ENCODE measurements at regions not wholly inside any gene's neighbourhood (a gene's known extent, or its start where the extent isn't known, plus 50 kb on each side); places are given as distances from the start of the nearest gene placed in this dataset.

GRCh38 chr12:98067795-98068194 lies 447.6 kb upstream of the TMPO start:
- DNase-seq, result no peak

GRCh38 chr12:98073610-98074009 lies 441.8 kb upstream of the TMPO start:
- no peak for DNase-seq

DNA sequence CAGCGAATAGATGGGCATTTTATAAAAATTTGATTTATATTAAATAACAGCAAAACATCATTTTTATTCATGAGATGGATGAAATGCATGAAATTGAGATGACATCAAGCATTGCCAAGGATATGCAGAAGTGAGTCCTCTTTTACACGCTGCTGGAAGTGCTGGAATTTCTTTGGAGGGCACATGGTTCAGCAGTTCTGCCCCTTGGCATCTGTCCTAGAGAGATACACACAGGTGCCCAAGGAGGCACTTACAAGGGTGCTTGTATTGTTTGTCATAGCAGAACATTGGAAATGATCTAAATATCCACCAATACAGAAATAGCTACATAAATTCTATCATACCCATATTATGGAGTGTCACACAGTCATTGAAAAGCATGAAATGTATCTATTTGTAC lies 441.1 kb upstream of the TMPO start:
- DNase-seq, result no peak

DNA sequence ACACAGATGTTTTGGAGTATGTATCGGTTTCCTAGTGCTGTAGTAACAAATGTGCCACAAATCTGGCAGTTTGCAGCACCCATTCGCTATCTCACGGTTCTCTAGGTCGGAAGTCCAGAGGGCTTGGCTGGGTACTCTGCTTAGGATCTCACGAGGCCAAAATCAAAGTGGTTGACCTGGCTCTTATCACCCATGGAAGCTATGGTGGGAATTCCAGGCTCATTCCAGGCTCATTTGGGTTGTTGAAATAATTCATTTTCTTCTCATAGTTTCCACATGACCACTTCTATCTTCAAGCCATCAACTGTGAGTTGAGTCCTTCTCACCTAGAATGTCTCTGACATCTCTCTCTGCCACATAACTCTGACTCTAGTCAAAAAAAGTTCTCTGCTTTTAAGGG lies 431.0 kb upstream of the TMPO start:
- no peak for DNase-seq

DNA sequence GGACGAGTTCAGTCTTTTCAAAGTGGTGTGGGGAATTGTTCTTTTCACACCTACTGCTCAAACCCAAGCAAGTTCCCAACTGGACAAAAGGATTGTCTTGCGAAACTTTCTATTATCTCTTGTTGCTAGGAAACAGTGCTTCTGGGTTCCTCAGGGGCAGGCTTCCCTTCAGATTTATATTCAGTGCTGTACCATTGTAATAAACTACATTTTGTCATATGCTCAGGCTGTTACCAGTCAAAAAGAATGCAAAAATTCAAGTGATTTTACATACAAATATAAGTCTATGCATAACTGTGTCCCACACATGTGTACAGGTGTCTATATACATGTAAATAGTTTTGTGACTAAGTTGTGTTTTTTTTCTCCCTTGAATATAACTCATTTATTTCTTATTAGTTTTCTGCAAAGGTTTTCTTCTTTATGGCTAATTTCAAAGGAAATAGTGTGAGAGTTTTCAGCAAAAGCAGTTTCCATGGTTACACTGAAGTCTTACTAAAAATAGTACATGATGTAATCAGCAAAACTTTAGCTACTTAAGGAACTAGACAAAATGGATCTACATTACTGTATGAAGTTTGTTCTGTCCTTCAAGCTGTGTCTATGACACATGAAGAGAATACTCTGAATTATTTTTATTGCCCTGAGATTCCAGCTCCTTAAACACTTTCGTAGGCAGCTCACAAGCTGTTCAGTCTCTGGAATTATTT lies 430.2 kb upstream of the TMPO start:
- DNase-seq, result no peak

DNA sequence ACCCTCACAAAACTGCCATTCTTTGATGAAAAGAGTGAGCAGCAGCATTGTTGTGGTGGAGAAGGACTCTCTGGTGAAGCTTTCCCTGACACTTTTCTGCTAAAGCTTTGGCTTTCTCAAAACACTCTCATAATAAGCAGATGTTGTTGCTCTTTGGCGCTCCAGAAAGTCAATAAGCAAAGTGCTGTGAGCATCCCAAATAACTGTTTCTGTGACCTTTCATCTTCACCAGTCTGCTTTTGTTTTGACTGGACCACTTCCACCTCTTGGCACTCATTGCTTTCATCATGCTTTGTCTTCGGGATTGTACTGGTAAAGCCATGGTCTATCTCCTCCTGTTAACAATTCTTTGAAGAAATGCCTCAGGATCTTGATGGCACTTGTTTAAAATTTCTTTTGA lies 424.7 kb upstream of the TMPO start:
- DNase-seq, result no peak

- DNase-seq, result no peak
Measured at GRCh38 chr12:98096436-98096835, 419.0 kb upstream of the TMPO start.

DNA sequence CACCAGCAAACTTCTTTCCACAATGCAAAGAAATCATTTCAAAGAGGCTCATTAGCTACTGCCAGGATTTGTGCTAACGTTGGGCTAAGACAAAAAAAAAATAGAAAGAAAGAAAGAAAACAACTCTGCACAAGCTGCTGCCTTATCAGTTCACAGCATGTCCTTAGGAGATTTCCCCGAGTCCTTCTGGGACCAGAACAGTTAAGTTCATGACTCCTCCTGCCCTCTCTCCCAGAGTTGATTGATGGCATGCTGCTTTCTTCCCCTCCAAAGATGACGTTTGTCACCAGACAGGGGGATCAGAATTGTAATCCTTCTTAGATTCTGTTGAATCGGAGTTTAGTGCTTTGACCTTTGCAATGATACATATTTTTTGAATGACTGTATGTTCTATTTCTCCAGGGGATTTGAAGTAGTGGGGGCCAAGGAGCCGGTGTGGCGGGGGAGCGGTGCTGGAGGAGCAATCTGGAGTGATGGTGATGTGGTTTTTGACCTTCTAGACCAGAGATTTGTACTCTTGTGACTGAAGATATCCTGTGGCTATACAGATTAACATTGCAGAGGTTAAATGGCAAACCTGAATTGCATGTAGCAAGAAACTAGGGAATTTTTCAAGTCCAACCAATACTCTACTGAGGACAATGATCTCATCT lies 409.2 kb upstream of the TMPO start:
- no peak for DNase-seq

DNA sequence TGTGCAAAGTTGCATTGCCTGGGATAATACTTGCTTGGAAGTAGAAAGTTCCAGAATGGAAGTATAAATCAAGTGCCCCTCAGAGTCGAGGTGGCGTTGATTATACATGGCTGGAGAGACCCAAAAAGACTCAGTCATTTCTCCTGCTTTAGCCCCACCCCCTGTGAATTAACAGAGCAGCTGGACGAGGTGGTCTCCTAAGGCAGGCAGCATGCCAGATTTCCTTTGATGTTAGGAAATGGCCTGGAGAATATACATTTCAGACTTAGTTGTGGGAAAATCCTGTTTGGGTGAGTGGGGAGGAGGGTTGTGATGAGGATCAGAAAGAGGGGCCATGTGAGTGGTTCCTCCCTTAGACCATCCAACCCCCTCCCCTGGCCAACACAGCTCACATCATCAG lies 406.1 kb upstream of the TMPO start:
- DNase-seq, result no peak

- no peak for DNase-seq
Measured at GRCh38 chr12:98110536-98110935, 404.9 kb upstream of the TMPO start.

GRCh38 chr12:98113548-98113947 lies 401.8 kb upstream of the TMPO start:
- DNase-seq, result no peak

DNA sequence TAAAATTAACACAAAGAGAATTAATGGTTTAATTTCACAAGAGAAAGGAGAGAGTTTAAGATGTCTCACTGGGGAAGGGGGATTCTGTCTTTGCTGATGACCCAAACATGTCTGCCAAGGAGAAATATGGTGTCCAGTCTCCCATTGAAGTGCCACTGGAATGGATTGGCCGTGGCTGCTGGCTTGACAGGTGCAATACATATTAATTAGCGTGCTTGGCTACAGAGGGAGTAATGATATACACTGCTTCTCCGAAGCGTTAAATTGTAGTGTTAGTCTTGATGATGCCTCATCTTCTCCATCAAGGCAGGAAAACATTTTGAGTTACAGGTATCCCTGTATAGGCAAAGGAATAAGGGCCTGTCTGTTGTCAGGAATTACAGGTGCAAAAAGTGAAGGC lies 393.4 kb upstream of the TMPO start:
- no peak for DNase-seq

DNA sequence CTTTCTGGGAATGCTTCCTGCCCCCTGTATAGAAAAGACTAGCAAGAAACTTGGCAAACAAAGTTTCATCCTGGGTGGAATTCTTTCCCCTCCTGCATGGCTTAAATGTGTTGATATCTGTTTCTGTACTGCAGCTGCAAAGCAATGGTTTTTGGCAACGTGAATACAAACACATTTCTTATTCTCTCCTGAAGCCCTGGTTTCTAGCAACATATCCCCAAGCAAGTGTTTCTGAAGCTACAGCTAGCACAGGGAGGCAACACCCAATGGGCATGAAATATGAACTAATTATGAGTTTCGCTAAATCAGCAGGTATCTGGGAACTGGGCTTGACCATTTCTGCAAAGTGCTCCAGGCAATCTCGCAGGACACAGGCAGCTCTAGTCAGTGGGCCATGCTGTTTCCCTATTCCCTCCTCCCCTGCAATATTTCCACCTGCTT lies 392.3 kb upstream of the TMPO start:
- no peak for DNase-seq

DNA sequence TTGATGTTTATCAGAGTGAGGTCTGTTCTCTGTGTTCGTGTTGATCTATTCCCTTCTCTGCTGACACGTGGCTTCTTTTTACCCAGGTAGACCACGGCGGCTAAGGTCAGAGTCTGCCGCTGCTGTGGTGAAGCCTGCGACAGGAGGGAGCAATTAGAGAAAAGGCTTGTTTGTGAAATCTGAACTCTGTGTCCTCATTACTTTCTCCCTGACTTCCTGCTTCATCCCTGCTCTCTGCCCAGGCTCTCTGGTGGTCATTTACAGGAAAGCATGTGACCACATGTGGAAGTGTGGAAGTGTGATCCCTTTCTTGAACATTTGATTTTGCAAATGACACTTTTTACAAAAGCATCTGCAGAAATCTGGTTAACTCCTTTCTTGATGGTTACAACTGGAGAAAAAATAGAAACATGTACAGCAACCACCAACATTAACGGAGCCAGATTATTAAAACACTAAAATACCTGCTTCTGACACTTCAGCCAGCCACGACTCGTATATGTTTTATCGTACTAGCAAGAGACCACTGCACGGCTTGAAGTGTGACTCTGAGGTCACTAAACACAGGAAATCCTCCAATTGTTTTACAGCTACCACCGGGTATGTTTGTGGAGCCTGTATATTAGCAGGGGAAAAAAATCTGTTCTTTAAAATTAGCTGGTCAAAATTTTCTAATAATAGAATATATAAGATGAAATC lies 388.6 kb upstream of the TMPO start:
- DNase-seq, result no peak

- no peak for DNase-seq
Measured at GRCh38 chr12:98127336-98127679, 388.1 kb upstream of the TMPO start.

- no peak for DNase-seq
Measured at GRCh38 chr12:98127854-98128253, 387.5 kb upstream of the TMPO start.

DNA sequence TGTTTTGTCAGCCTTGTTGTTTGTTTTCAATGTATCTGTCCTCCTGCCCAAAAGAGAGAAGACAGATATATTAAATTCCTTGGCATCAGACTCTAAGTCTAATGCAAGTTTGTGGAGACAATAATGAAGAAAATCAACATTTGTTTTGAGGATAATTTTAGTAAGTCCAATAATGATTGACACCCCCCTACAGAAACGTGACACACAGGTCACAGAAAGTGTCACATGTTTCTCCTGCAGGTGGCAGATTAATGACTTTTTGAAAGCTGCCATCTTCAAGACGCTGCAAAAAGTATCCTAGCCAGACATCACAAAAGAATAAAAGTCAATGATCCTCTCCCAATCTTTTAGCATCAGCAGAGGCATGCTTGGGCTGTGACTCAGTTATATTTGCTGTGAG lies 378.8 kb upstream of the TMPO start:
- no peak for DNase-seq

DNA sequence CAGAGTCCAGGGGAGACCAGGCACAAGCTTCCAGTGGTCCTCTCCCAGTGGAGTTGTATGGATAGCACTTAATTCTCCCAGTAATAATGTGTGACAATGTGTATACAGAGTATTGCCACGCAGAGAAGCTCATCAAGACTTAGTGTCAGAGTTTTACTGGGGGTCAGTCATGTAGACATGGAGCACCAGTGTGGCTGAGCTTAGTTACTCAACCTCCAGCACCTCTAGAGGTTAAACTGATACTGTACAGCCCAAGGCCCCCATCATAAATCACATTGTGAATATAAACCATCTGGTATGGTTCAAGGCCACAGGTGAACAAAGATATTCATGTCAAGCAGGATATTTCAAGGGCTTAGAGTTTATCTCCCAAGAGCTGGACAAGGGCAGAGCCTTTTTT lies 378.1 kb upstream of the TMPO start:
- DNase-seq, result no peak

DNA sequence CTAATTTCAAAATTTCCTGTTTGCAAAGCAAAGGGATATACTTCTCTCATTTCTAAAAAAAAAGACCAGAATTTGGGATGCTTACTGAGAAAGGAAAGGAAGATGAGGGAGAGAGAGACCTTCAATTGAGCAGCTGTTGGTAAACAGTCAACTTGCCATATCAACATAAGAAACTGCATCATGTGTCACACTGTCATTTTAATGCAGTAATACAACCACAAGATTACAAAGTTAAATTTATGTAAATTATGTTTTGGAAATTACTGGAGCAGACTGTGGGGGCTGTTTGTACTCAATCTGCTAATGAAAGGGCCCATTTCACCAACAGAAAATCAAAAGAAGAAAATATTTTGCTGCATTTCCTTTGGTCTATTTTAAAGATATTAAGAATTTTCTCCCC lies 370.4 kb upstream of the TMPO start:
- no peak for DNase-seq

DNA sequence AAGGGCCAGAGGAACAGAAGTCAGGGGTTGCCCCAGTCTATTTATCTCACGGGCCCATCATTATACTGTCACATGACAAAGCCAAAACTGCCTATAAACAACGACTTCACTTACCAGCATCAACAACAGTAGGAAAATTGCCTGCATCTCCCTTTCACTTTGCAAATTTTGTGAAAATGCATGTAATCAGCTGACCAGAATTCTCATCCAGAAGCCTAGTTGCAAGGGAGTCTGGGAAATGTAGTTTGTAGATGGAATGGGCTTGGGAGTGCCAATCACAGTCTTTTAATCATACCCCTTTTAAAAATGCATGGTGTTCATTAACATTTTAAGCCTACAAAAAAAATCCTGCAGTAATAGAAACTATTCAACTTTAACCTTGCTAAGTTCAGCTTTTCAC lies 369.3 kb upstream of the TMPO start:
- no peak for DNase-seq

DNA sequence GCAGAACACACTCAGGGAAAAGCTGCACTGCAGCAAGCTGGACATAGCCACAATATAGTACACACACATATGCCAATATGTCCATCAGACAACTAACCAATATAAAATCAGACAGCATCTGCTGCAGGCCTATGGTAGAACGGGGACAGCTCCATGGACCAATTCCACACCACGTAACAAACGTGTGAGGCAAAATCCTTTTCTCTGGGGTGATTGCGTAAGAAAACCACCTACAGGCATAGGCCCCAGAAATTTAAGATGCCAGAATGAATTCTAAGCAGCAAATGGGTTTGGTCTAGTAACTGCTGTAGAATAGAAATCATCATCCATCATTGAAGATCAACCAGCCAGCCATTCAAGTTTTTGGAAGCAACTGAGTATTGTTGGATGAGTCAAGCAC lies 368.9 kb upstream of the TMPO start:
- DNase-seq, result no peak

DNA sequence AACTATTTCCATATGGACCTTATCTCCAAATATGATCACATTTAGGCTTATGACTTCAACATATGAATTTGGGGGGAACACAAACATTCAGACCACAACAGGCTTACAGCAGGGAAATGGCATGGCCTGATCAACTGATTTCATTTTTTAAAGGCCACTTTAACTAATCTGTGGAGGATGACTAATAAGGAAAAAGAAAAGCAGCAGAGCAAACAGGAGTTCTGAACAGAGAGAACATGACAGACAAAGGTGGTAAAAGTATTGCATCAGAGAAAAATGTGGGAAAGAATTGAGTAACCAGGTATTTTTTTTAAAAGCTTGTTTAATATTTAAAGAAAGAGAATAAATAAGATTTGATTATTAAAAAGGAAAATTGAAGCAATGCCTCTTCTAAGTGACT lies 366.1 kb upstream of the TMPO start:
- DNase-seq, result no peak

- no peak for DNase-seq
Measured at GRCh38 chr12:98149691-98150210, 365.6 kb upstream of the TMPO start.

DNA sequence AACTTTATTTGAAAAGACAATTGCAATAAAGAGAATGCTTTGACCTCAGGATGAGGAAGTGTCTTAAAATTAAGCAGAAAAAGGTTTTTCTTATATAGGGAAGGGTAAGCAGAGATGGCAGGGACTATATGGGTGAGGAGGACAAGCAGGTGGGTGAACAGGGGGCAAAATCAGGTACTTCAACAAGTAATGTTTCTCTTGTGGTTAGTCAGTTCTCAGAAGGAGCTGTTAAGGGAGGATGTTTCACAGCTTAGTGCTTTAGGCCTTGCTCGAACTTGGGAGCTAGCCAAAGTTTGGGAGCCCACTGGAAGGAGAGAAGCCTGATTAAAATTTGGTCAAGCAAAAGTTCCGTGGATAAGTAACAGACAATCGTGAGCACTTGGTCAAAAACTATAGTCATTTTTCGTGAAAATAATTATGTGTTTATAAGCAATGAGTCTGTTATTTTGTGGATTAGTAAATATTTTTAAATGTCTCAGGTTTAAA lies 364.2 kb upstream of the TMPO start:
- DNase-seq, result no peak

All from stimulated activated naive CD4-positive, alpha-beta T cell treated with Interleukin-2 at 50 U/mL for 16 hours (primary cell).